Jurkat, Clone E6-1 (cell line): ENCODE measurements at regions not wholly inside any gene's neighbourhood (a gene's known extent, or its start where the extent isn't known, plus 50 kb on each side); places are given as distances from the start of the nearest gene placed in this dataset.
A peak's percentile ranks its signal among the peaks of the same experiment; 100 is the strongest.
"Not testable (repeated sequence)": the region's sequence is repeated elsewhere in the genome, so short reads cannot be mapped to it uniquely, and the experiment has no call there.

ENCODE experiments used
- DNase-seq: peaks from one replicate; pipeline ENCODE4 v3.0.0-alpha.2; 2011; ENCODE audit warnings: low read depth, low spot score
- H3K4me3 ChIP-seq: 2 replicates; pipeline ENCODE4 v1.5.1; 2011; ENCODE audit warnings: mild to moderate bottlenecking, low read length, control low read depth, moderate library complexity

- H3K4me3 ChIP-seq, result no peak overlapping the region
- DNase-seq, result no peak
These were observed 133.7 kb downstream of the TFAP2C start for GRCh38 chr20:56762829-56763228.

DNA sequence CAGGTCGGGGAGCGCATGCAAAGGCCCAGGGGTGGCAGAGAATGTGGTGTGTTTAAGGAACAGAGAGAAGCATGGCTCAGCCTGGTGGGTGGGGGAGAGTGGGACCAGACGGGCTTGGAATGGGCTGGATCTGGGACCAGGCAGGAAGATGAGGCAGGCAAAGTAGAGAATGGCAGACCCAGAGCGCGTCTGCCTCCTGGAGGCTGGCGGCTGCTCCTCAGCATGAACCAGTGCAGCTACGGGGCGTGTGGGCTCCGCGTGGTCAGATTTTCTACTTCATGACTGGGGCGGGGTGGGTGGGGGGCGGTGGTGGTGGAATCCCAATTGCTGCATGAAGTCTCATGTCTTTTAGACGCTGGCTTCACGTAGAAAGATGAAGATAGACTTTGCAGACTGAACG, 135.6 kb downstream of the TFAP2C start:
- no peak for DNase-seq
- no peak overlapping the region for H3K4me3 ChIP-seq

GRCh38 chr20:56765172-56766073, 136.3 kb downstream of the TFAP2C start:
- H3K4me3 ChIP-seq, result no peak overlapping the region
- DNase-seq, result no peak

GRCh38 chr20:56766528-56766927, 137.4 kb downstream of the TFAP2C start:
- no peak for DNase-seq
- no peak overlapping the region for H3K4me3 ChIP-seq

DNA sequence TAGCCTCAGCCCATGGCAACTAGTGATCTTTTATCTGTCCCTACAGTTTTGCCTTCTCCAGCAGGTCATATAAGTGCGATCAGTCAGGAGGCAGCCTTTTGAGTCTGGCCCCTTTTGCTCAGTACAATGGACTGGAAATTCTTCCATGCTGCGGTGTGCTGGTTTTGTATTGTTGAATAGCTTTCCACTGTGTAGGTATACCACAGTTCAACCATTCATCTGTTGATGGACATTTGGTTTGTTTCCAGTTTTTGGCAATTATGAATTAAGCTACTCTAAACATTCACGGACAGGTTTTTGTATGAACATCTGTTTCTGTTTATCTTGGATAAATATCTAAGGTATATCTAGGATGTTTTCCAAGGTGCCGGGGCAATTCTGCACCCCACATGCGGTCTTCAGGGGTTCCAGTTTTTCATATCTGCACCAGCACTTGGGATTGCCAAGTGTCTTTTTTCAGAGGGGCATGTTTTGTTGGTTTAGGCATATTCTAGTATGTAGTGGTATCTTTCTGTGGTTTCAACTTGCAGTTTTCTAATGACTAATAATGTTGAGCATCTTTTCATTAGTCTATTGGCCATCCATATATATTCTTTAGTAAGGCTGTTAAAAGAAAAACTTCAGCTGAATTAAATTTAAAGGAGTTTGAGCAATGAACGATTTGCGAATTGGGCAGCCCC, 141.0 kb downstream of the TFAP2C start:
- no peak for DNase-seq
- no peak overlapping the region for H3K4me3 ChIP-seq

GRCh38 chr20:56773749-56774148, 144.6 kb downstream of the TFAP2C start:
- DNase-seq, result no peak
- H3K4me3 ChIP-seq, result no peak overlapping the region

GRCh38 chr20:56774873-56775272, 145.8 kb downstream of the TFAP2C start:
- no peak overlapping the region for H3K4me3 ChIP-seq
- DNase-seq, result no peak

GRCh38 chr20:56776345-56776744, 147.2 kb downstream of the TFAP2C start:
- no peak overlapping the region for H3K4me3 ChIP-seq
- DNase-seq, result peak; percentile 29

DNA sequence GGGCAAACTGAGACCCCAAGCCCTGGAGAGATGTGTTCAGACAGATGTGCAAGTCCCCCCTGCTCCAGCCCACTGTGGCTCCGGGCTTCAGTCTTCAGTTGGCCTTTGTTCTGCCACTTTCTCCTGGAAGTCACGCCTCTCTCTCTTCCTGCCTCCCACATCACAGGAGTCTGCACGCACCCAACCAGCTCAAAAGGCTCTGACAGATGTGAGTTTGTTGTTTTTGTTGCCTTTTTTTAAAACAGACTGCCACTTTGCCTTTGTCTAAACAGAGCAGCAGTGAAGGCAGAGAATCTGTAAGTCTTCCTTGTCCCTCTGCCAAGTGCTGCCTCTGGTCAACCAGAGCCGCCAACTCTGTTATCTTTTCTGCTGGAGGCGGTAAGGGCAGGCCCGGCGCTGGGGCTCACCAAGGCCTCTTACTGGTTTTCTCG, 149.7 kb downstream of the TFAP2C start:
- H3K4me3 ChIP-seq, result peak overlapping the region; percentile 47
- DNase-seq, result peak; percentile 97

DNA sequence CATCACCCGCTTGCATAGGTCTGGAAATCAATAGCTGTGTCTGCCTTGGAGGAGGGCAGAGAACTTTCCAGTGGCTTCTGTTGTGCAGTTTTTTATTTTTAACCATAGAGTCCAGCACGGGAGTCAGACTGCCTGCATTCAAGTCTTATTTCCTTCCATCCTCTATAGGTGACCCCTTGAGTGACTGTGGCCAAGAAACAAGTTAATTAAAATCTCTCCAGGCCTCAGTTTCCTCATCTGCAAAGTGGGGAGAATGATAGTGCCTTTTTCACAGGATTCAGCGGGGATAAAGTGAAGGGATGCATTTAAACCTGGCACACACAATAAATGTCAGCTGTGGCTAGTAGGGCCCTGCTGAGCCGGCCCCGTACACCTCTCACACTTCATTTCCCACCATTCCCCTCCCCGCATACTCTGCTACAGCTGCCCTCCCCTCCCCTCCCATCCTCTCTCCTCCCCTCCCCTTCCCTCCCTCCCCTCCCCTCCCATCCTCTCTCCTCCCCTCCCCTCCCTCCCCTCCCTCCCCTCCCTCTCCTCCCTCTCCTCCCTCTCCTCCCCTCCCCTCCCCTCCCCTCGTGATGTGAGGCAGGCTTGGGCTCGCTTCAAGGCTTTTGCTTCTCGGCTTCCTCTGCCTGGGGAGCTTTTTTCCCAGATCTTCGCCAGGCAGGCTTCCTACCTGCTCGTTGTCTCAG, 150.5 kb downstream of the TFAP2C start:
- H3K4me3 ChIP-seq, result peak overlapping the region; percentile 47
- peak; percentile 71 for DNase-seq

DNA sequence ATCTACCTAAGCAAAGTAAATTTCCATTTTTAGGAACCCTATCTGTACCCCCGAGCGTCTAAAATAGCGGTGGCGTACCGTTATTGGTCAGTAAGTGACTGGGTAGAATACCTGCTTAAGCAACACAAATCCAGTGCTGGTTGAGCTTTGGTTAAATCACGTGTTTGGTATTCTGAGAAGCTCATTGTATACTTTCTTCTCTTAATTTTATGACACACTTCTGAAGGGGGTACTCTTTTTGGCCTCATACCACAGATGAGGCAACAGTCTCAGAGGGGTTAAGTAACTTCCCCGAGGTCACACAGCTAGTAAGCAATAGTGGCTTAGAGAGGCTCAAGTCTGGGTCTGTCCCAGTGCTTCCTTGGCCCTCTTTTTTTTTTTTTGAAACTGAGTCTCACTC, 151.2 kb downstream of the TFAP2C start:
- no peak overlapping the region for H3K4me3 ChIP-seq
- no peak for DNase-seq

DNA sequence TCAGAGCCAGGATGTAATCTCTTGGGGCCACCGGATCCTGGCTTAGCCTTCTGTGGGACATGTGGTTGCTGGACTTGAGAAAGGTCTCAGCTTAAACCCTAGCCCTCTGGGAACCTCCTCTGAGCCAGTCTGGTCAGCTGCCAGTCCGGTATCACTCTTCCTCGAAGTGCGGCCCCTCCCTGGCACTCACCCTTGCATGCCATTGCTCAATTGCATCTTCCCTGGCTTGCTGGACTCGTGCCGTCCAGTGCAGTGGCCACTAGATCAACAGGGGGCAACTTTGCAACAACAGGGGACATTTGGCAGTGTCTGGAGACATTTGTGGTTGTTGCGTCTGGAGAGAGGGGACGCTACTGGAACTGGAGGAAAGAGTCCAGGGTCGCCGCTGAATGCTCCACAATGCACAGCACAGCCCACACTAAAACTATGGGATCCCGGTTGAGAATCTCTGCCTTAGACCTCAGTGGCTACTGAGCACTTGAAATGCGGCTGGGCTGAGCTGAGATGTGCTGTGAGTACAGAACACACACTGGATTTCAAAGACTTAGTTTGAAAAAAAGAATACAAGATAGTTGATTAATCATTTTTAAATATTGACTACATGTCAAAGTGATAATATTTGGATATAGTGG, 152.1 kb downstream of the TFAP2C start:
- H3K4me3 ChIP-seq, result no peak overlapping the region
- no peak for DNase-seq

GRCh38 chr20:56781987-56782560, 153.0 kb downstream of the TFAP2C start:
- not testable (repeated sequence) for H3K4me3 ChIP-seq, DNase-seq

DNA sequence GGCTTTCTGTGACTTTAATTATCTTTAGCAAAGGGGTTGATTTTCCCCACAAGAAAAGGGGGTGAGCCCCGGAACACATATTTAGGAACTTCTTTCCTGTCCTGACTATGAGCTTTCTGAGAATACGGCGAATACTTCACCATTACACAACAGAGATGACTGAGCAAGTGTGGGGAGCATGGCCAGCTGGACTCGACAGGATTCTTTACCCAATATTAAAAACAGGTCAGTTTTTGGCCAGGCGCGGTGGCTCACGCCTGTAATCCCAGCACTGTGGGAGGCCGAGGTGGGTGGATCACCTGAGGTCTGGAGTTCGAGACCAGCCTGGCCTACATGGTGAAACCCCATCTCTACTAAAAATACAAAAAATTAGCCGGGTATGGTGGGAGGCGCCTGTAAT, 153.7 kb downstream of the TFAP2C start:
- not testable (repeated sequence) for DNase-seq, H3K4me3 ChIP-seq

DNA sequence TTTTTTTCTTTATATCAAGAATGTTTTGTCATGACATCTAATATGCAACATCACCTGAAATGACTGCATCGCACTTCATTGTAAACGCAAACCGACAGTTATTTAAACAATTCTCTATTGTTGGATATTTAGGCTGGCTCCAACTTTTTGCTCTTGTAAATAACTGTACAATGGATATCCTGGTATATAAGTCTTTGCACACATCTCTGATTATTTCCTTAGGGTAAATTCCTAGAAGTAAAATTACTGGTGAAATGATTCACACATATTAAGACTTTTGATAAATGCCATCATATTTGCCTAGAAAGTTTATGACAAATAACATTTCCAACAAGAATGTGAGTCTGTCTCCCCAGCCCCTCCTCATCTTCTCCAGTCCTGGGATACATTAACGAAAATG, 154.7 kb downstream of the TFAP2C start:
- DNase-seq, result no peak
- H3K4me3 ChIP-seq, result no peak overlapping the region

DNA sequence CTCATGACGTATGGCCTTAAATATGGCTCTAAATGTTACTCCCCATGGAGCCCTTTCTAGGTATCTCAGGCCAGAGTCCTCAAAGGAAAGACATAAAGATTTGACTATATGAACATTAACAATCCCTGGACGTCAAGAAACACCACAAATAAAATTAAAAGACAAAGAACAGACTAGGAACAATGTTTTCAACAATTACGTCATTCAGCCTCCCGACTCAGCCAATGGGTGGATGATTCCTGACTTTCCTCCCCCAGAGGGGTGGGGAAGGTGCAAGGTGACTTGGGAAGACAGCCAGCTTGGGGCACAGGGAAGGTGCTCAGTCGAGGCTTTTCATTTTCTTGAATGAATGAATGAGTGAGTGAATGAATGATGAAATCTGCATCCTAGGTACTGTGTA, 157.4 kb downstream of the TFAP2C start:
- H3K4me3 ChIP-seq, result no peak overlapping the region

GRCh38 chr20:56788041-56788670, 159.1 kb downstream of the TFAP2C start:
- H3K4me3 ChIP-seq, result no peak overlapping the region
- DNase-seq, result no peak

More for the DNA sequence above, 157.4 kb downstream of the TFAP2C start:
- DNase-seq, result no peak

- no peak for DNase-seq
These were observed 159.8 kb downstream of the TFAP2C start for GRCh38 chr20:56788671-56789610.

More at GRCh38 chr20:56788671-56789610, 159.8 kb downstream of the TFAP2C start:
- no peak overlapping the region for H3K4me3 ChIP-seq
